ENCODE measurements at regions not wholly inside any gene's neighbourhood (a gene's known extent, or its start where the extent isn't known, plus 50 kb on each side); places are given as distances from the start of the nearest gene placed in this dataset.

DNA sequence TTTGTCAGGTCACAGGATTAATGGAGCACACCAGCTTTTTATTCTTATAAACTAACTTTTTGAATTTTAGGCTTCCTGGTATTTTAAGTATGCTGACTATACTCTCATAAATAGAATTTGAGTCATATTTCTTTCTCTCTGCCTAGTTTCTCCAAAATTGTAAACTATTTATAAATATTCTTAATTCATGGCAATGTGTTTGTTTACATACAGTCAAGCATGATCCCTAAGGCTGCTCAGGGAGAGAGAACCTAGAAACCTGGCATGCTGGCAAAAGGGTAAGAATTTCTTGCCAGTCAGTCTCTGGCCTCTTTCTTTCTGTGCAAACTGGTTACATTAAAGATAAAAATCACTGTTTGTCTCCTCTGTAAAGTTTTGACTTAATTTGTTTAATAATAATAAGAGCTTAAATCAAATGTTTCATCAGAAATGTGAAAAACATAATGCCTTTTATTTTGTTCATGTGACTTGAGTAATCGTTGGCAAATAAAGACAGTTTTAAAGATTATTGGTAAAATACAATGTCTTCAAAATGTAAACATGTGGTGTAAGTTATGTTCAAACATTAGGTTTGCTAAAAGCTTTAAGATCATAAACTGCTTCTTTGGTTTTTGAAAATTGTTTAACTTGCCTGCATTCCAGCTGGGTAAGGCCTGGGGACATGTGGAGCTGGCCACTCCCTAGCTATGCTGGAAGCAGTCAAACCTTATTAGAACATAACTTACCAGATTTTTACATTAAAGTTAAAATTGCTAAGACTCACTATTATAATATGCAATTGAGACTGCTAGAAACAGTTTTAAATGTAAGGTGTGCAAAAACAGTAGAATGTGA lies 1401.7 kb downstream of the NCAM2 start:
- no peak for DNase-seq (ENCODE audit: low spot score)

GRCh38 chr21:22409571-22409970 lies 1411.4 kb downstream of the NCAM2 start:
- no peak for DNase-seq (ENCODE audit: low spot score)

DNA sequence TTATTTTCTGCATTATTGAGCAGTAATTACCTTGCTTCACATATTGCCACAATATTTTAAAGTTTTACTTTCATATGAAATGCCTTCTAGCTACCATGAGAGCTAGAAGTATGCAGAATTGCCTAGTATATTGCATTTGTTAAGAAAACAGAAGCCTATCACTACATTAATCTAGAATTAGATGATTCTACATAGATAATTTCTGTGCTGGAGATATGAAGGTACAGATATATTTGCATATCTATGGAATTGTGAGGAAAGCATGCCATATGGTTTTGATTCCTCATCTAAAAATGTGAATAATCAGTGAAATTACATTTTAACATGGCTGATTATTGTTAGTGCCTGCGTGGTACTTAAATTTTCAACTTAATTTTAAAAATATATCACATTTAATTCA lies 1418.3 kb downstream of the NCAM2 start:
- no peak for DNase-seq (ENCODE audit: low spot score)

DNA sequence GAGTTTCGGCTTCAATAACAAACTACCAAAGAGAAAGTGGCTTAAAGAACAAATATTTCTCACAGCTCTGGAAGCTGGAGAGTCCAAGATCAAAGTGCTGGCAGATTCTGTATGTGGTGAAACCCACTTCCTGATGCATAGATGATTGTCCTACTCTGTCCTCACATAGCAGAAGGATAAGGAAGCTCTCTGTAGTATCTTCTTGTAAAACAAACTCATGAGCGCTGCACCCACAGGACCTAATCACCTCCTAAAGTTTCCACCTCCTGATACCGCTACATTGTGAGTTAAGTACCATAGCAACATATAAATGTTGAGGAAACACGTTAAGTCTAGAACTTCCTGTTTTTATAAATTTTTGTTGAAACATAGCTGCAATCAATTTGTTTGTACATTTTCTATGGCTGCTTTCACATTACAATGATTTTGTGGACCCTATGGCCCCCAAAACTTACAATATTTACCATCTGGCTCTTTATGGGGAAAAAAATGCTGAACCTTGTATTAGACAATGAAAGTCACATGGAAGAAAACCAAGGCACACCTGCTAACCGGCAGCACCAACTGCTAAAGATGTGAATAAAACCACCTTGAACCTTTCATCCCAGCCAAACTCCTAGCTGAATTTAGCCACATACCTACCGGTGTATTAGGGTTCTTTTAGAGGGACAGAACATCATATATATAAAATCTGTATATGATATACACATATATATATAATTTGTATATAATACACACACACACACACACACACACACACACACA lies 1423.4 kb downstream of the NCAM2 start:
- no peak for DNase-seq (ENCODE audit: low spot score)

DNA sequence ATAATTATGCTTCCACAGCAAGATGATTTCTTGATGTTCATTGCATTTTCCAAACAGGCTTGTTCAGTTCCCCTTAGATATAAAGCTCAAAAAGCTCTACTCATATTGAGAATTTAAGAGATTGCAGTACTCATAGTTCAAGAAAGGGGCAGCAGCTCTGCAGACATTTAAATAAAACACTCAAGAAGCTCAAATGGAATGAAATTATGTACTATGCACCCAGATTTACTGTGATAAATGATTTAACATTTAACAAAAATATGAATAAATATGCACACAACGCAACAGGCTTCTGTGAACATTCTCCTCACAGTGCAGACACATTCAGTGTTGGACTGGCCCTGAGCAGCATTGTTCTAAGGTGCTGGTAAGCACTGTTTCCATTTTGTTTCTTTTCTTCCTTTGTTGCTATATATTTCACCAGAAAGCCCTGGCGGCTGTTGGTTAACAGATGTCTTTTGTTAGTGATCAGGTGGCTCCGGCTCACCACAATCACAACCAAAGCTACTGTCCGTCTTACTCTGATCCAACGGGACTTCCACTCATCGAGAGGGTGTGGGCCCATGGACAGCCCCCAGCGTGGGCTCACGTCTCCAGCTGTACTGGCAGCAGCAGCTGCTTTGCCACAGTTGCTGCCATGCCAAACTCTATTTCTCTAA lies 1440.3 kb downstream of the NCAM2 start:
- no peak for DNase-seq (ENCODE audit: low spot score)

- DNase-seq (ENCODE audit: low spot score) = no peak
Measured at GRCh38 chr21:22444990-22445389, 1446.8 kb downstream of the NCAM2 start.

GRCh38 chr21:22450507-22450906 lies 1452.3 kb downstream of the NCAM2 start:
- no peak for DNase-seq (ENCODE audit: low spot score)

GRCh38 chr21:22456241-22456640 lies 1458.0 kb downstream of the NCAM2 start:
- no peak for DNase-seq (ENCODE audit: low spot score)

DNA sequence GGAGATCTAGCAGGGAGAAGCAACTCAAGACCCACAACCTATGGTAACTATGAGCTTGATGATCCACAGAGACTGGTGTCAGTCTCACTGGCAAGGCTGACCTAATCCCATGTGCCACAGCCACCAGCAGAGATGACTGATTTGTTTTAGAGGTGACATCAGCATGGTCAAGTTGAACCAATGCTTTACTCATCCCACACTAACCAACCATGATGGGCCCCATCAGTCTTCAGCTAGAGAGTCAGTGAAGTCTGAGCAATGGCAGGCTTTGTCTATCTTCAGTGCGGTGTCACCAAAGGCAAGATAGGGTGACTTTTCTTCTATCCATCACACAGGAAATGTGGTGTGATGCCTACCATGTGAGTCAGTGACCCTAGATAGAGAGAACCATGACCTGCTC lies 1470.7 kb downstream of the NCAM2 start:
- no peak for DNase-seq (ENCODE audit: low spot score)

DNA sequence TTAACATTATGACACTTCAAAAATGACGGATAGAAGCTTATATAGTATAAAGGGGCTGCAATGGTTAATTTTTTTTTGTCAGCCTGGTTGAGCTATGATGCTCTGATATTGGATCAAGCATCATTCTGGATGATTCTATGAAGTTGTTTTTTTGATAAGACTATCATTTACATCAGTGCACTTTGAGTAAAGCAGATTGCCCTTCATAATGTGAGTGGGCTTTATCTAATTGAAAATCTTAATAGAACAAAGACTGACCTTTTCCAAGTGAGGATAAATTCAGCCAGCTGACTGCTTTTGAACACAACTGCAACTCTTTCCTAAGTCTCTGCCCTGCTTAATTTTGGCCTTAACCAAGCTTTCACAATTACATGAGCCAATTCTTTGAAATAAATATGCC lies 1476.2 kb downstream of the NCAM2 start:
- no peak for DNase-seq (ENCODE audit: low spot score)

GRCh38 chr21:22476214-22476613 lies 1478.0 kb downstream of the NCAM2 start:
- no peak for DNase-seq (ENCODE audit: low spot score)

DNA sequence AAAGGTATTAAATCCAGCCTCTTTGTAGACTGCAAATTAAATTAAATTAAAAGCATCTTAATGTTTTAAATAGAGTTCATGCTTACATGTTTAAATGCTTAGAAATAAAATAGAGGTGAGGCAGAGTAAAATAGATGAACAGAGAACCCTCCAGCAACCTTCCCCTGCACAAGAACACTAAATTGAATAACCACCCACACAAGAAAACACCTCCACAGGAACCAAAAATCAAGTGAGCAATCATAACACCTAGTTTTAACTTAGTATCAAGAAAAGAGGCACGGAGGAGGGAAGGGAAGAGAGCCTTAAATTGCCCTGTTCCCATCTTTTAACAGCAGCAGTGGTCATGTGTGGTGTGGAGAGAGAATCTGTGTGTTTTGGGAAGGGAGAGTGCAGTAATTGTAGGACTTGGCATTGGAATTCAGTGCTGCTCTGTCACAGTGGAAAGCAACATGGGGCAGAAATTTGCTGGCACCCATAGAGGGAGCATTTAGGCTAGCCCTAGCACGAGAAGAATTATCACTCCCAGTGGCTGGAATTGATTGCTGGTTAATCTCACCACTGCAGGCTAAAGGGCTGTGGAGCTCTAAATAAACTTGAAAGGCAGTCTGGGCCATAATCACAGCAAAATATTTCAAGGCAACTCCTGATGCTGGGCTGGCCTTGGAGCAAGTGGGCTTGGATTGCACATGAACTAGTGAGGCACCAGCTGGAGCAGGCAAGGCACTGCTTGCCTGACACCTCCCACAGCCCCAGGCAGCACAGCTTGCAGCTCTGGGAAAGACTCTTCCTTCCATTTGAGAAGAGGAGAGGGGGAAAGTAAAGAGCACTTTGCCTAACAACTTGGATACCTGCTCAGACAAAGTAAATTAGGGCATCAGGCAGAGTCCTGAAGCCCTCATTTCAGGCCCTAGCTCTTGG lies 1478.8 kb downstream of the NCAM2 start:
- DNase-seq (ENCODE audit: low spot score) = no peak

DNA sequence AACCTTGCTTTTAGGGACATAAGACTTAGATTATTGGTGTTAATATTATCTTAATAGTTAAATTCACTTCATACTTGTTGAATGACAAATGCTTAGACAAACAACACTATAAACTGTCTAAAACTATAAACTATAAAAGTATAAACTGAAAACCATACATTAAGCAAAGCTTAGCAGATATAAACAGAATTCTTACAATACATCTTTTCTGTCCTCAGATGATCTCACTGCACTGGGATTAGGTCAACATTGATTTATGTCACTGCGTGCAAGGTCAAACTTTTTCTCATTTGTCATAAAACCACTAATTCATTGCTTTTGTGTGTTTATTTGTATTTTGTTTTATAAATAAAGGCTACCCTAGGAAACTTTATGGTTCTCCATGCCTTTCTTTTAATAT lies 1491.8 kb downstream of the NCAM2 start:
- no peak for DNase-seq (ENCODE audit: low spot score)

GRCh38 chr21:22516230-22516629 lies 1518.0 kb downstream of the NCAM2 start:
- no peak for DNase-seq (ENCODE audit: low spot score)

DNA sequence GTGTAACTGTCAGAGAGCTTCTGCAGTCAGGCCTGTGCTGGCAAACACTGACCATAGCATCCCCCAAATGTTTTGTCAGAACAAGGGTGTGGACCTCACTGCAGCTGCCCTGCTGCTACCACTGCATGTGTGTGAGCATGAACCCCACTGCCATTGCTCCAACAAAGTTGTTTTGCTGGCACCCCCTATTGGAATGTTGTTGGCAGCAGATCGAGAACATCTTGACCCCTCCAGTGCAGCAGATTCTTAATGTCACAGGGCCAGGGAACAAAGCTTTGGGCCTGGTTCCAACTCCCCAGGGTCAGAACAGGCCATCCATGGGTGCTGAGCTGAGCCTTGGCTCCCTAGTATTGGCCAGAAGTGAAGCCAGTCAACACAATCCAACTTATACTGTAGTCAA lies 1537.4 kb downstream of the NCAM2 start:
- no peak for DNase-seq (ENCODE audit: low spot score)

DNA sequence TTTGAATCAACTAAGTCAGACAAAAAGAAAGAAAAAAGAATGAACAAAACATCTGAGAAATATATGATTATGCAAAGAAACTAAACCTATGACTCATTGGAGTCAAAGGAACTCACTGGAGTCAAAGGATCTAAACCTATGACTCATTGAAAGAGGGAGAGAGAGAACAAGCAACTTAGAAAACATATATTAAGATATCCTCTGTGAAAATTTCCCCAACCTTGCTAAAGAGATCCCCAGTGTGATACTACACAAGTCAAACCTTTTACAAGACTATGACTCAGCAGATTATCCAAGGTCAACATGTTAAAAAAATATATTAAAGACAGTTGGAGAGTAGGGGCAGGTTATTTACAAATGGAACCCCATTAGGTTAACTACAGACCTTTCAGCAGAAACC lies 1538.3 kb downstream of the NCAM2 start:
- no peak for DNase-seq (ENCODE audit: low spot score)

- DNase-seq (ENCODE audit: low spot score) = no peak
Measured at GRCh38 chr21:22544747-22545146, 1546.5 kb downstream of the NCAM2 start.

GRCh38 chr21:22552390-22552789 lies 1554.2 kb downstream of the NCAM2 start:
- no peak for DNase-seq (ENCODE audit: low spot score)

DNA sequence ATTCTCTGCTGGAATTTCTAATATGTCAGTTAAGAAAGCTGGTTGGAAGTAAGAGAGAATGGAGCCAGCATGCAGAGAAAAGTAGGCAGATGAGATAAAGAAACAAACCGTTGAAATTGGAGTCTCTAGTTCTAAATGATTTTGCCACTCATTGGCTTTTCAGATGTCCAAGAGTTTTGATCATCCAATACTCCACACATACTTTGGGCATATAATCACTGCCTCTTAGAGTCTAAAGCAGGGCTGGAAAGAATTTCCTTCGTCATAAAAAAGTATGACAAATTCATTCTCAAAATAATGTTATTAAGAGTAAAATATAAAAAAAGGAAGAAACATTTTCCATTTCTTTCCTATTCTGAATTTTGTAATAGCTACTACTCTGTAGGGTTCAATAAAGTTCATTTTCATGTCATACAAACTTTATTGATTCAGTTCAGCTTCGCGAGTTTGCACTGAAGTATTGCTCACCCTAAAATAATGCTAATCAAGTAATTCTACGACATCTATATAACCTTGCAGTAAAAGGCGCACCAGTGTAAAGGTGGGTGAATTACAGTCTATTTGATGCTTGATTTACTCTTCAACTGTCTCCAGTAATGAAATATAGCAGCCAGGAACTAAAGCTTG lies 1556.6 kb downstream of the NCAM2 start:
- no peak for DNase-seq (ENCODE audit: low spot score)

DNA sequence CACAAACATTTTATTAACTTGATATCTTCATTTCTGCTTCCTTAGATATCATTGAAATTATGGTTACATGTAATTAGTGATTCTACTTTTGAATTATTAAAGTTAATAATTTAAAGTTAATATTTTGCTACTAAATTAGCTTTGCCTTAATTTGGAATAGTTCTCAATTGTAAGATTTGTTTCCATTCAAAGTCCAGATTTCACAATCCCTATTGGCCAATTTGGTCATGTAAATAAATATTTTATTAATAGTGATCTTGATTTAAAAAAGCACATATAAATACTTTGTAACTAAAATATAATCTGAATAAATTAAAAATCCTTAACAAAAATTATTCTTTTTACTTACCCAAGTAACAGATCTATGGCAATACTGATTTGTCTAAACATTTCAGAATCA lies 1558.6 kb downstream of the NCAM2 start:
- DNase-seq (ENCODE audit: low spot score) = no peak

GRCh38 chr21:22561946-22562345 lies 1563.7 kb downstream of the NCAM2 start:
- no peak for DNase-seq (ENCODE audit: low spot score)
